DMS114 treated with DMSO at 0.1 percent for 48 hours (cell line): ENCODE measurements at regions not wholly inside any gene's neighbourhood (a gene's known extent, or its start where the extent isn't known, plus 50 kb on each side); places are given as distances from the start of the nearest gene placed in this dataset.

ENCODE experiments used
- DNase-seq: peaks from one replicate; lab custom pipeline; 2025; ENCODE audit not compliant: unreplicated experiment; lab: John Stamatoyannopoulos, UW

GRCh38 chr5:89934069-89934468 lies 475.5 kb downstream of the CETN3 start:
- DNase-seq = no peak

GRCh38 chr5:89932771-89933181 lies 476.8 kb downstream of the CETN3 start:
- DNase-seq = no peak

GRCh38 chr5:89930591-89931392 lies 478.8 kb downstream of the CETN3 start:
- no peak for DNase-seq

GRCh38 chr5:89929834-89930233 lies 479.7 kb downstream of the CETN3 start:
- DNase-seq = no peak

GRCh38 chr5:89929173-89929572 lies 480.4 kb downstream of the CETN3 start:
- DNase-seq = no peak

GRCh38 chr5:89922161-89922560 lies 487.4 kb downstream of the CETN3 start:
- DNase-seq = no peak

GRCh38 chr5:89917112-89917511 lies 492.4 kb downstream of the CETN3 start:
- DNase-seq = no peak

- DNase-seq = no peak
Measured at GRCh38 chr5:89916131-89916530, 493.4 kb downstream of the CETN3 start.

GRCh38 chr5:89908876-89909275 lies 500.7 kb downstream of the CETN3 start:
- no peak for DNase-seq

- DNase-seq = no peak
Measured at GRCh38 chr5:89904442-89904841, 505.1 kb downstream of the CETN3 start.

GRCh38 chr5:89901983-89902382 lies 507.6 kb downstream of the CETN3 start:
- DNase-seq = no peak

- no peak for DNase-seq
Measured at GRCh38 chr5:89901346-89901745, 508.2 kb downstream of the CETN3 start.

- DNase-seq = no peak
Measured at GRCh38 chr5:89900346-89900745, 509.2 kb downstream of the CETN3 start.

GRCh38 chr5:89899559-89899958 lies 510.0 kb downstream of the CETN3 start:
- no peak for DNase-seq

GRCh38 chr5:89893546-89893945 lies 516.0 kb downstream of the CETN3 start:
- no peak for DNase-seq

- DNase-seq = no peak
Measured at GRCh38 chr5:89885670-89886069, 523.9 kb downstream of the CETN3 start.

GRCh38 chr5:89883967-89884366 lies 525.6 kb downstream of the CETN3 start:
- no peak for DNase-seq

GRCh38 chr5:89878140-89879132 lies 531.1 kb downstream of the CETN3 start:
- no peak for DNase-seq

- no peak for DNase-seq
Measured at GRCh38 chr5:89871906-89872305, 537.6 kb downstream of the CETN3 start.

GRCh38 chr5:89869346-89869745 lies 540.2 kb downstream of the CETN3 start:
- DNase-seq = no peak

- no peak for DNase-seq
Measured at GRCh38 chr5:89866410-89866809, 543.1 kb downstream of the CETN3 start.

GRCh38 chr5:89864941-89865340 lies 544.6 kb downstream of the CETN3 start:
- DNase-seq = no peak
